ENCODE measurements at regions not wholly inside any gene's neighbourhood (a gene's known extent, or its start where the extent isn't known, plus 50 kb on each side); places are given as distances from the start of the nearest gene placed in this dataset.
"Not testable (repeated sequence)": the region's sequence is repeated elsewhere in the genome, so short reads cannot be mapped to it uniquely, and the experiment has no call there.

- peak in 1 of 2 experiments; percentile 16 for DNase-seq
These were observed 123.7 kb upstream of the ATP2B2 start for GRCh38 chr3:10628891-10629670.

- no peak for DNase-seq
These were observed 124.3 kb upstream of the ATP2B2 start for GRCh38 chr3:10629671-10630040.

- DNase-seq, result no peak
These were observed 125.8 kb upstream of the ATP2B2 start for GRCh38 chr3:10631224-10631623.

GRCh38 chr3:10632125-10632524 lies 126.7 kb upstream of the ATP2B2 start:
- no peak for DNase-seq

DNA sequence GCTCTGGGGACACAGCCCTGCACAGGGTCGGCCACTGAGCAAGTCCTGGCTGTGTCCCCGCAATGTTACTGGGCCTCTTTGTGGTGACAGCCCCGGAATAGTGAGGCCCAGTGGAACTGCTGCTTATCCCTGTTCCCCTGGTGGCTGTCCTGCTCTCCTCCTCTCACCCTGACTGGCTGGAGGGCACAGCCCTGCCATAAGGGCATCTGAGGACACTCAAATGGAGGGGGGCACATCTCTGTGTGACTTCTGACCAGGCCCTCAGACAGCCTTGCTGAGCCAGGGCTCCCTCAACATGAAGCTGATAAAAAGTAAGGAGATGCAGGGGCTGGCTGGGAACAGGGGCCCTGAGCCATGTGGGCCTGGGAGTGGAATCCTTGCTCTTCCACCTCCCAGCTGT lies 127.4 kb upstream of the ATP2B2 start:
- DNase-seq, result no peak

- peak; percentile 87 to 88 for DNase-seq
These were observed 130.2 kb upstream of the ATP2B2 start for GRCh38 chr3:10635446-10636076.

- no peak for DNase-seq
These were observed 132.0 kb upstream of the ATP2B2 start for GRCh38 chr3:10637342-10637741.

DNA sequence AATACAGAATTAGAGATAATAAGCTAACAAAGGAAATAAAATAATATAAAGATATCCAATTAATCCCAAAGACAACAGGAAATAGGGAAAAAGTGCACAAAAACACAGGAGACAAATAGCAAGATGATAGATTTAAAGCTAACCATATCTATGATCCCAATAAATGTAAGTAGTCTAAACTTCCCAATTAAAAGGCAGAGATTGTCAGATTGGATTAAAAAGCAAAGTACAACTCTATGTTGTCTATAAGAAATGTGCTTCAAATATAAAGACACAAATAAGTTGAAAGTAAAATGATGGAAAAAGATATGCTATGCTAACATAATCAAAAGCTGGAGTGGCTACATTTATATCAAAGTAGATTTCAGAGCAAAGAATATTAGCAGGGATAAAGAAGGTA lies 133.1 kb upstream of the ATP2B2 start:
- DNase-seq, result no peak

DNA sequence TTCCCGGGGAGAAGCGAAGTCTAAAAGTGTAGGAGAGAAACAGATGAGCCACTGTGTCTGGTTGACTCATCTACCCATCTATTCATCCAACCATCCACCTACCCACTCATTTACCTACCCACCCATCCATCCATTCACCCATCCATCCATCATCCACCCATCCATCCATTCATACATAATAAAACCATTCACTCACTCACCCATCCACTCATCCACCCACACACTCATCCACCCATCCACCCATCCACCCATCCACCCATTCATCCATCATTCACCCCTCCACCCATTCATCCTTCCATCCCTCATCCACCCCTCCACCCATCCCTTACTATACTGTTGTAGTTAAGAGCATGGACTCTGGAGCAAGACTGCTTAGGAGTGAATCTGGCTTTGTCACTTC lies 136.4 kb upstream of the ATP2B2 start:
- no peak for DNase-seq

DNA sequence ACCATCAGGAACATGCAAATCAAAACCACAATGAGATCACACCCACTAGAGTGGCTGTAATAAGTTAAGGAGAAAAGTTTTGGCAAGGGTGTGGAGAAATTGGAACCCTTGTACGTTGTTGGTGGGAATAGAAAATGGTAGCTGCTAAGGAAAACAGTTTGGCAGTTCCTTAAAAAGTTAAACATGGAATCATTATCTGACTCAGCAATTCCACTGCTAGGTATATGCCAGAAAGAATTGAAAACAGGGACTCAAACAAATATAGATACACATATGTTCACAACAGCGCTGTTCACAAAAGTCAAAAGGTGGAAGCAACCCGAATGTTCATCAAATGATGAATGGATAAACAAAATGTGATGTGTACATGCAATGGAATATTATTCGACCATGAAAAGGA lies 138.8 kb upstream of the ATP2B2 start:
- DNase-seq, result no peak

DNA sequence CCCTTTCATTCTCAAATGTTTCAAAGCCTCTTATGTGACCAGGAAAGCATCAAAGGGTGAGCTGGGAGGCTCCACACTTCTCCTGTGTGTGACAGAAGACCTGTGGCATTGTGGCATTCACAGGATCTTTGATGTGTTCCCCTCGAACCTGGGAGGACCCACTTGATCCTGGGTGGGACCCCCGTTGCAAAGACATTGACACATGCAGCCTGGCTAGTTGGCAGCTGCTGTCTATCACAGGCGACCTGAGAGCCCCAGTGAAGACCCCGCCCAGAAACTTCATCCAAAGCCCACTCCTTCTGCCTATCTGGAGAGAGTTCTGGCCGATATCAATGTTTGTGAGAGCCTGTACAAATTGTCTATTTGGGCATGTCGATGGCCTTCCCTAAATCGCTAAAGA lies 140.4 kb upstream of the ATP2B2 start:
- no peak for DNase-seq

DNA sequence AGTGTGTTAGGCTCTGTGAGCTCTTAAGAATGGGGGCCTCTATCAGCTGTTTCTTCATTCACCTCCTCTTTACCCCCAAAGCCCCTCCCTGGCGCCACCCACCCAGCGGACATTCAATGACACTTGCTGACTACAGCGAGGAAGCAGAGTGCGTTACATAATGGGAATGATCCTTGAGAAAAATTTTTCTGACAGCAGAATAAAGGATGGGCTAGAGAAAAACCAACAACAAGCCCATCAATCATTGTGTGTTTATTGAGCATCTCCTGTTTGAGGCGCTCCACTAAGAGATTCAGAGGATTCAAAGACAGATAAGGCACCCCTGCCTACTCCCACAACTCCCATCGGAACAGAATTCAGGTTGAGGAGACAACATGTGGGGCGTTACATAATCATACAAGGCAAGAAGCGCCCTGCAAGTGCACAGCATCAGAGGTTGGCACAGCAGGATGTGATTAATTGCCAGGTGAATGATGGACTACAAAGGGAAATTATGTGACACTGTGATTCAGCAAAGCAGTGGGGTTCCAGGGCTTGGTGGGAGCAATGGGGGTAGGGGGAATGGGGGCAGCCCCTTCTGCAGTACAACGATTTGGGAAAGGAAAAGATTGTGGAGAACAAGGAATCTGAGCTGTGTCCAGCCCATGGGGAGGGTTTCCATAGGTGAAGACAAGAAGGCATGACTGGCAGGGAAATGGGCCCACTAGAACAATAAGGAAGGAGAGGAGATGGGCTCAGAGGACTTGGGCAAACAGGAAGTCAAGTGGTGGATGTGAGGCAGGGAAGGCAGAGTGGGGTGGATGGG lies 141.3 kb upstream of the ATP2B2 start:
- DNase-seq, result no peak

GRCh38 chr3:10647376-10647775 lies 142.0 kb upstream of the ATP2B2 start:
- DNase-seq, result no peak

- no peak for DNase-seq
These were observed 142.8 kb upstream of the ATP2B2 start for GRCh38 chr3:10648181-10648580.

GRCh38 chr3:10649463-10649862 lies 144.1 kb upstream of the ATP2B2 start:
- peak in 1 of 2 experiments; percentile 38 for DNase-seq

DNA sequence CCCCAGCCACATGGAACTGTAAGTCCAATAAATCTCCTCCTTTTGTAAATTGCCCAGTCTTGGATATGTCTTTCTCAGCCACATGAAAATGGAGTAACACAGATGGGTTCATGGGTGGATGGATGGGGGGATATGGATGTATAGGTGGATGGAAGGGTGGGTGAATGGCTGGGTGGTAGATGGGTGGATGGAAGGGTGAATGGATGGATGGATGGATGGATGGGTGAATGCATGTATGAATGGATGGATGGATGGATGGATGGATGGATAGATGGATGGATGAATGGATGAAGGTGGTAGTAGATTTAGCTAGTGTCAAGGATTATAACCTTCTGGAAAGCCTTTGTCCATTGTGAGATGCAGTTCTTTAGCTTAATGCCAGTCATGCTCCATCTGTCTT lies 146.1 kb upstream of the ATP2B2 start:
- DNase-seq, result no peak

GRCh38 chr3:10653241-10653640 lies 147.9 kb upstream of the ATP2B2 start:
- no peak for DNase-seq

DNA sequence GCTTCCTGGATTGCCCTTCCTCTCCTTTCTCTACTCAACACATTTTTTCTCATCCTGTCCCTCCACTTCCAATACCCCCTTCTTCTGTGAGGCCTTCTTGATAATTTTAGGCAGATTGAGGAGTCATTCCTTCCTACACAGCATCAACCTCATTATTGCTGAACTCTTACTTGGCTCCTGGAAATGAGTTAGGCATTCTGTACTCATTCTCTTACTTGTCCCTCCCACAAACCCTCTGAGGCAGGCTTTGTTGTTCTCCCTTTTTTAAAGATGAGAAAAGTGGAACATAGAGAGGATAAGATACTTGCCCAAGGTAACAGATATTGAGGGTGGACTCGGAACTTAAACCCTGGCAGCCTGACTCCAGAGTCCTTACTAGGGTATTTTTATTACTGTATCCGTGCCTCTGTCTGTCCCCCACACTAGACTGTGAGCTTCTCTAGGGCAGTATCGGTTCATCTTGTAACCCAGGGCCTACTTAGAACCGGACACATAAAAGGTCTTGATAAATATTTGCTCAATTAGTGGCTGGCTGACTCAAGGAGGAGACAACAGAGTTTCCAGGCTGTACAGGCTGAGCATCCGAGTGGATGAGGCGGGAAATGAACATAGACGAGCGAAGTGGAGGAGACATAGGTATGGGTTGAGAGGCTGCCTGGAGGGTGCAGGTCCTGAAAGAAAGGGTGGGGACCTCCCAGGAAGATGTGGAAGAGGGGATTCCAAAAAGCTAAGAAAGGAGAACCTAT lies 148.7 kb upstream of the ATP2B2 start:
- DNase-seq, result no peak

- DNase-seq, result peak in 1 of 2 experiments; percentile 64
These were observed 149.7 kb upstream of the ATP2B2 start for GRCh38 chr3:10655105-10655504.

- not testable (repeated sequence) for DNase-seq
These were observed 152.0 kb upstream of the ATP2B2 start for GRCh38 chr3:10657339-10657738.

DNA sequence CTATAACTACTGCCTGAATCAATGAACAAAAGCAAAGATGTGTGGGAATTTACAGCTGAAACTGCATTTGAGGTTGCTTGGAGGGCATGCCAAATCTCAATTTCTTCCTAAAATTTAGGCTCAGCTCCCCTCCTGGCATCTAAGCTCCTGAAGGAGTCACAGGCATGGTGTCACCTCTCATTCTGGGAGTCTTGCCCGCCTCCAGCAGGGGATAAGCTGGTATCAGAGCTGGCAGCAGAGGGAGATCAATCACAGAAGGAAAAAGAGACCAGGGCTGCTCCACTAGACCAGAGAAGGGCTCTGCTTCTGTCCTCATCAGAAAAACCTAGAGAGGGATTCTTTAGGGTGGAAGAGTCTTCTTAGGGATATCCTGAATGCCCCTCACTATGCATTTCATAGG lies 150.4 kb upstream of the SLC6A11 start:
- DNase-seq, result peak in 1 of 2 experiments; percentile 14

DNA sequence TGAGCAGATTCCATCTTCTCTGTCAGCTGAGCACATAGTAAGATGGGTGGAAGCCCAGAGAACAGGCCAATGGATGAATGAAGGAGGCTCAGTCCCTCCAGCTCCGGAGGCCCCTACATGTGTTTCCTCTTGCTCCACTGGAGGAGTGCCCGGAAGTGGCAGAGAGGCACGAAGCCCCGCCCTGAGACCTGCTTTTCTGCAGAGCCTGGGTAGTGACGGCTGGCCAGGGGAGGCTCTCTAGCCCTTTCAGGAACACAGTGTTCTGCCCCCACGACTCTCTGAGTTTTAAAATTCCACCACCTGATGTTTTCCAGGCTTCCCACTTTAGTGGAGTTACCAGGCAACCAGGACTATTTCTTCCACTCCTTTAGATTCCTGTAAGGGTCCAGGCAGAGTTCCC lies 149.4 kb upstream of the SLC6A11 start:
- DNase-seq, result no peak

- DNase-seq, result no peak
These were observed 148.8 kb upstream of the SLC6A11 start for GRCh38 chr3:10667269-10667668.

Data from NCI-H524 (cell line).